Activated T-cell treated with anti-CD3 and anti-CD28 coated beads for 24 hours (primary cell): ENCODE measurements at regions not wholly inside any gene's neighbourhood (a gene's known extent, or its start where the extent isn't known, plus 50 kb on each side); places are given as distances from the start of the nearest gene placed in this dataset.
A peak's percentile ranks its signal among the peaks of the same experiment; 100 is the strongest.

Source experiments
- DNase-seq: peaks from one replicate; pipeline ENCODE4 v3.0.0-alpha.2; 2020; ENCODE audit warnings: low read depth

GRCh38 chr6:106035655-106036054 lies 50.5 kb upstream of the PRDM1 start:
- no peak for DNase-seq

- no peak for DNase-seq
Observed at GRCh38 chr6:106033806-106034205, 52.3 kb upstream of the PRDM1 start.

- no peak for DNase-seq
Observed at GRCh38 chr6:106027758-106028157, 58.4 kb upstream of the PRDM1 start.

- DNase-seq, result no peak
Observed at GRCh38 chr6:106026748-106027715, 59.1 kb upstream of the PRDM1 start.

- DNase-seq, result no peak
Observed at GRCh38 chr6:106025655-106026054, 60.5 kb upstream of the PRDM1 start.

GRCh38 chr6:106022801-106023200 lies 63.3 kb upstream of the PRDM1 start:
- no peak for DNase-seq

GRCh38 chr6:106017454-106017853 lies 68.7 kb upstream of the PRDM1 start:
- no peak for DNase-seq

GRCh38 chr6:106014955-106015354 lies 71.2 kb upstream of the PRDM1 start:
- no peak for DNase-seq

GRCh38 chr6:106011476-106011875 lies 74.7 kb upstream of the PRDM1 start:
- DNase-seq, result no peak

GRCh38 chr6:106005954-106006353 lies 80.2 kb upstream of the PRDM1 start:
- no peak for DNase-seq

- DNase-seq, result no peak
Observed at GRCh38 chr6:106005013-106005412, 81.1 kb upstream of the PRDM1 start.

GRCh38 chr6:106003268-106003987 lies 82.7 kb upstream of the PRDM1 start:
- no peak for DNase-seq

- no peak for DNase-seq
Observed at GRCh38 chr6:106002005-106002404, 84.1 kb upstream of the PRDM1 start.

GRCh38 chr6:106000935-106001334 lies 85.2 kb upstream of the PRDM1 start:
- no peak for DNase-seq

- DNase-seq, result no peak
Observed at GRCh38 chr6:105997482-105997881, 88.7 kb upstream of the PRDM1 start.

- DNase-seq, result no peak
Observed at GRCh38 chr6:105995391-105995865, 90.7 kb upstream of the PRDM1 start.

- DNase-seq, result peak; percentile 41
Observed at GRCh38 chr6:105994591-105995390, 91.3 kb upstream of the PRDM1 start.

GRCh38 chr6:105994118-105994590 lies 92.0 kb upstream of the PRDM1 start:
- DNase-seq, result peak; percentile 26

- no peak for DNase-seq
Observed at GRCh38 chr6:105993341-105994117, 92.6 kb upstream of the PRDM1 start.

GRCh38 chr6:105992315-105992961 lies 93.7 kb upstream of the PRDM1 start:
- peak; percentile 85 for DNase-seq
